HG03354 (cell line): ENCODE measurements at regions not wholly inside any gene's neighbourhood (a gene's known extent, or its start where the extent isn't known, plus 50 kb on each side); places are given as distances from the start of the nearest gene placed in this dataset.

Experiments
- ATAC-seq: cut with Tn5 transposase; IDR thresholded peaks from one replicate; pipeline ENCODE4 v1.9.1; 2021; ENCODE audit warnings: mild to moderate bottlenecking; ENCODE audit not compliant: unreplicated experiment, poor library complexity, severe bottlenecking

GRCh38 chr15:95325763-95326404 is 1004.6 kb upstream of the NR2F2 start:
- ATAC-seq = no peak

- ATAC-seq = no peak
These were observed 1003.9 kb upstream of the NR2F2 start for GRCh38 chr15:95326431-95327182.

DNA sequence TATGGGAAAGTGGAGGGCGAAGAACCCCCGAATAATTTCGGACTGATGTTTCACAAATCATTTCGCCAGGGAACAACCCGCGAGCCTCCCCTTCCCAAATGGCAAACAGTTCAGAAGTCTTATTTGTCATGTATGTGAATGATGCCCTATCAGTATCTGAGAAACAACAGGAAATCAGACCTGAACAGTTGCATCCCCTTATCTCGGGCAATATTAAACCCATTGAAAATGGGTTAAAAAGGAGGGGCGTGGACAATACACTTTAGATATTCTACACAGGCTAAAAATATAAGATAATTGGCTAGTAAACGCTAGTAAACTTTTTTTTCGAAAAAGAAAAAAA is 1003.3 kb upstream of the NR2F2 start:
- ATAC-seq = no peak

DNA sequence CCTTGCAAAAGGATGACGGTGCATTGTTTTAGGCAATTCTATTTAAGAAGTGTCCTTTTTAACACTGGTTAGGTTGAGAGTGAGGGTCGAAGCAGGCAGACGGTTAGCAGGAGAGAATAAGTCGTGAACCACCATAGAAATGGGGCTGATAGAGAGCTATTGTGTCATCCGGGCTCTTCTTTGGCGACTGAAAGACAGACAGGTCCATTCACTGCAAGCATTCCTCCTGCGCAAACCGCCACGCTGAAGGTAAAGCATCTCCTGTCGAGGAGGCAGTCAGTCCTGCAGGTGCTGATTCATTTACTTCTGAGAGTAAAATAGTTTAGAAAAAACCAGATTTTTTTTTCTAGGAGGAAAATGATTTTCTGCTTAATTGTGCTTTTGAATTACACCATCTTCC is 1002.8 kb upstream of the NR2F2 start:
- ATAC-seq = no peak

DNA sequence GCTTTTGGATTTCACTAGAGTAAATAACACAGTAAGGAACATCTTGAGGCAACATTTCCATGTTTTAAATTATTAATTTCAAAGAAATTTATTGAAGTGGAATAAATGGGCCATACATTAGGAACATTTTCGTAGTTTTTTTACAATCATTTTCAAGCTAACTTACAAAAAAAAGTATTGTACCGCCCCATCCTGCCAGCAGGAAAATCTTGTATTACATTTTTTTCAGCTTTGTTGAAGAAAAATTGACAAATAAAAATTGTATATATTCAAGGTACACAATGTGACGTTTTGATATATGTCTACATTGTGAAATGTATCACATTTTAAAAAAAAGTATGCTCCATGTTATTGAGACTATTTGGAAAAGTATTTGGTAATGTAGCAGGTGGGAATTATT is 1001.9 kb upstream of the NR2F2 start:
- no peak for ATAC-seq

DNA sequence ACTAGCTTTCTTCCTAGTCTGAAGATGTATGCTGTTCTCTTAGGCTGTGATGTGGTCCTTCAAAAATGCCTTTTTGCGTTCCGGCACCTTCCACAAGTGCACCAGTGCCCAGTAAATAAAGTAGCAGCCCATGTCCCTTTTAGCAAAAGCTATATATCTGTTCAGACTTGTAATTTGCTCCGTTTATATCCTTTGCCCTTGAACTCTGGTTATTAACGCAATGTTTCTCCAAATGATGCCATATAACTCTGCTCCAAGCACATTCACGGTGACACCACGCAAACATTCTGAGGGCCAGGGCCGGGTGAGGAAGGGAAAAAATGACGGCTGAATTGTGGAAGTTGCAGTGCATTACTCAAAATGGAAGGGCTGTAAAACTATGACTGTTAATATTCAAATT is 1001.1 kb upstream of the NR2F2 start:
- ATAC-seq = no peak

DNA sequence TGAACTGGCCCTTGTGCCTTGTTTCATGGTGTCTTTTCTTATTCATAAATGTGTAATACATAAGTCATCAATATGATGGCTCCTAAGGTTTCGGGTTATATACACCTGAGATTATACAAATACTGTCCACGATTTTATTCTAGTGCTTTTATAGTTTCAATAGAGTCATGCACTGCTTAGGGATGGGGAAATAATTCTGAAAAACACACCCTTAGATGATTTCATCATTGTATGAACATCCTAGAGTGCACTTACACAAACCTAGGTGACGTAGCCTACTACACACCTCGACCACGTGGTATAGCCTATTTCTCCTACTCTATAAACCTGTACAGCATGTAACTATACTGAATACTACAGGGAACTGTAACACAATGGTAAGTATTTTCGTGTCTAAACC is 988.8 kb upstream of the NR2F2 start:
- no peak for ATAC-seq

GRCh38 chr15:95345867-95346266 is 984.6 kb upstream of the NR2F2 start:
- no peak for ATAC-seq

DNA sequence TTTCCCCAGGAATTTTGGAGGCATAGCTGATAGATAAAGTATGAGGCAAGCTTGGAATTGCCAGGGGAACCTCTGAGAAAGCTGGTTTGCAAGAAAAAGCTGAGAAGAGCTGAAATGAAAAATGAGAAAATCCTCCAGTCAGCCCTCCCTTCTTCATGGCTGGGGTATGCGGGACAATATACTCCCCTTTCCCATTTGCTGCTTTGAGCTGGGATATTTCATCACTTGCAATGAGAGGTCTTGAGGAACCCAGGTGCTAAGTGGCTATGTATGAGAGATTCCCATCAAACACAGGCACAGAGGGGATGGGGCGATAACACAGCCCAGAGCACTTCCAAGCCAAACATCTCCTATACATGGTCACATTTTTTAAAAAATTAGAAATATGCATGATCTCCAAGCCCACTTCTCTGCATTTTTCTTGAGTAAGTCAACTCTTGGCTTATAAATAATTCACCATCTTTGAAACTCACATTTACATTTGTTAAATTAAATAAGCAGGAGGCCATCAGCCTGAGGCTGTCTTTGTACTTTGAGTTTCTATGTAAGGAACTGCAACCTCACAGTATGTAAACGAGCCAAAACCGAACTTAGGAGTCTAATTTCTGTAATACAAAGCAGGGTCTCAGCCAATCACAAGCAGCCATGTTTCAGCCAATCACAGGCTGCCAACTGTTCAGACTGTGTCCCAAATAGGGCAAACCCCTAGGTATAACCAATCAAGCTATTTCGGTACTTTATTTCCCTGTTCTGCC is 983.6 kb upstream of the NR2F2 start:
- no peak for ATAC-seq

DNA sequence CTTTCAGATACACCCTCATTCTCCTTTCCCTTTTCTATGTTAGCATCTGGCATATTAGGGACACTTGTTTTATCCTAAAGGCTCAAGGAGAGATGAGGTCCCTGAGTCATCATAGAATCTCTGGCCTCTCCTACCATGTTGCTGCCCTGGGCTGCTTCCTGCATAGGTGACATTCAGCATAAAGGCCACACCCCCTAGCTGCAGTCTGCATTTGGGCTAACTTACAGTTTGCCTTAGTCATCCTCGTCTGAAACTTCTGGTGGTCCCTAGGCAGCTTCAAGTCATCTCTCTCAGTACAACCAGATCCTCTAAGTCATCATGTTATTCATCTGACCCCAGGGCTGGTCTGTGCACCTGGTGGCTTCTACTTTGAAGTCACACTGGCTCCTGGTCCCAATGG is 982.7 kb upstream of the NR2F2 start:
- no peak for ATAC-seq

DNA sequence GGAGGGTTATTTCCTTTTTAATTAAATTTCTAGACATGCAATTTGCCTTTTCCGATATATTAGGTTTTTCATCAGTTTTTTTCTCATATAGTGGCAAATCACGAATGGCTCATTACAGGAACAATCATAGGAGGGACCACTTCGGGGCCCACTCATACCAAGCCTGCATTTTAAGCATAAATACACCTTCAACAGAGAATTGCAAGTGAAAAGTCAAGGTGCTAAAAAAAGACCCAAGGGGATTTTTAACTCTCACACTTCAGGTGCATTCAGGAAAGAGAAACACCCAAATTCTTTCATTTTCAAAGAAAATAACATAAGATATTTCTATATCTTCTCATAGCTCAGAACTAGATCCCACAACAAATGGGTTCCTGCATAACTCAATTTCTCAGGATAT is 979.6 kb upstream of the NR2F2 start:
- ATAC-seq = no peak

DNA sequence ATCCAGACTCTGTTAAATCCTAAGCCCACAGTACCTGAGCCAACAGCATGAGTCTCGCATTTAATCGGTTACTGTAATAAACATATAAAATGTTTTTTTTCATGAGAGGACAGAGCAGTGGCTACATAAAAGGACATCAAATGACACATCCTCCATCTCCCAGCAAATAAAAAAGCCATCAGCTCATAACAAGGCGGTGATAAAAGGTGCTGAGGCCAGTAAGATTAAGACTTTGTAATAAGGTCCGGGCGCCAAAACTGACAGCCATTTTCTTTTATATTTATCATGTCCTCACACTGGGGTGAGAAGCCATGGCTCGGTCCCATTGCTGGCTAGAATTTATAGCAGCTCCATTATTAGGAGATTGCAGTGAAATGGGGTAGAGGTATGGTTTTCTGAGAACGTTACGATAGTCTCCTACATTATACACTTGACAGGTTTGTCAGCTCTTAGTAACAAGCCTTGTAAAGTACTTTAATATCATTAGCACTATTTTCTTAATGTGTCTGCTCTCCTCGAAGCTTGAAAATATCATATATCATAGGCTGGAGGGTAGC is 977.8 kb upstream of the NR2F2 start:
- ATAC-seq = no peak

DNA sequence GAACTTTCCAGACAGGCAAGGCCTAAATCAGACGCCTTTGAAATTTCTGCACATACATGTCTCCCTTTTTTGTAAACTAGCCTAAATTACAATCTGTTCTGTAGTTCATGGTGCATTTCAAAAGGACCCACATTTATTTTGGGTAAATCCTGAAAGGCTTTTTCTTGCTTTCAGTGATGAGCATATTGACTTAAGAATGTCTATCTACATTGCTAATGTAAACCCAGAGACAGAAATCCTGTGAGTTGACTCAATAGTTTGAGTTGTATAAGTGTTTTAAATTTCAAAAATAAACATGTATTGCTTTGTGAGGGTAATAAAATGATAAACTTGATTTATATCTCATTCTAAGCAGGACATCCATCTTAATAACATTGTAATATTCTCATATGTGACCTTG is 977.0 kb upstream of the NR2F2 start:
- no peak for ATAC-seq

- ATAC-seq = no peak
These were observed 970.5 kb upstream of the NR2F2 start for GRCh38 chr15:95359966-95360365.

DNA sequence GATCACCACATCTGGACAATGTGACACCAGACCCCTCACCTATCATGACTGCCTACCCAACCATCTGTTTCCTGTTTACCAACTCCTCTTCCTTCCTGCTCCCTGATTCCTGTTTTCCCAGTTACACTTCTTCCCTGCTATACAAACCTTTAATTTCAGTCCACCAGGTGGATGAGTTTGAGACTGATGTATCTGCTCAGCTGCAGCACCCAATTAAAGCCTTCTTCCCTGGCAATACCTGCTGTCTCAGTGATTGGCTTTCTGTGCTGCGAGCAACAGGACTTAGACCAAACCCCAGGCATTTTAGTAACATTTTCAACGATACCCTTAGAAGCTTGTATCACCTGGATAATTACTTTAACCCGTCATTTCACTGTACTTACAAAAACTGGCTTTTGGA is 968.2 kb upstream of the NR2F2 start:
- no peak for ATAC-seq

DNA sequence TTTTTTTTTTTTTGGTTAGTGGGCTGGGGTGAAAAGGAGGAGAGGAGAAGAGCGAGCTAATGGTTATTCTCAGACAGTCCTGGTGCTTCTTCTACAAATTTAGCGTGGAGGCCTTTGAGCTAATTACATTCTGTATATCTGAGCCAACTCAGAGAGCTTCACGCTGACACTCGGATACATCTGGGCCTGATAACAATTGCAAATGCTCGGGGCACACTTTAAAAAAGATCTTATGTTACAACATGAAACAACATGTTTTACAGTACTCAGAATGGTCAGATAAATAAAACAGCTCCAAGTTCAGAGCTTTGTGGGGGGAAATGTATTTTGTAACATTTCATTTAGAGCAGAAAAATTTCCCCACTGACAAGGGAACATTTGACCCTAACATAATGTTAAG is 966.9 kb upstream of the NR2F2 start:
- no peak for ATAC-seq

GRCh38 chr15:95365511-95366107 is 964.9 kb upstream of the NR2F2 start:
- no peak for ATAC-seq

DNA sequence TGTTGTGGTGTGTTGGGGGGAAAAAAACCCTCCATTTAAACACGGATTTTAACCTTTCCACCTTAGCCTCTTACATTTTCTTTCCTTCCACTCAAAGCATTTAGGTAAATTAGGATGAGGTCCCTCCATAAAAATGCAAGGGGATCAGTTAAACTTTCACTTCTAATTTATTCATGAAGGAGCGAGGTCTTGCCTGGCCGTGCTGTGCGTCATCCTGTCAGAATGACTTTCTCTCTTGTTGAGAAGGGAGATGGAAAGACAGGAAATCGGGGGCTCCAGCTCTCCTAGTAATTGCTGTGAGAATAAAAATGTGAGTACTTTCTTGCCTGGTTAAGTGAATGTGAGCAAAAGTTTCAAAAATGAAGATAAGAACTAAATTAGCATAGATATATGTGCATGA is 962.3 kb upstream of the NR2F2 start:
- ATAC-seq = no peak

- no peak for ATAC-seq
These were observed 961.5 kb upstream of the NR2F2 start for GRCh38 chr15:95368755-95369601.

DNA sequence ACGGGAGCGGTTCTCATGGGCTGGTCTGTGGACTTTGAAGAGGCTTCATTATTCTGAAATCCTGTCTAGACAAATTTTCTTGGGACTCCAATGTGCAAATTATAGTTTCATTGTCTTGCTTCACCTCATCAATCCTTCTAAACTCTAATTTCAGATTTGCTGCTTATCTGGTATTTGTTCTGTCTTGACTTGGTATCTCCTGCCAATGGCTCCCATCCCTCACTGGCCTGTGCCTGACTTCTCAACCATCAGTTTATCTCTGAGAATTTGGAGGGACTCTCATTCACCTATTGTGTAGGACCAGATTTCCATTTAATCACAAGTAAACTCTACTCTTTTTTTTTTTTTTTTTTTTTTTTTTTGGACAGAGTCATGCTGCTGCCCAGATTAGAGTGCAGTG is 960.2 kb upstream of the NR2F2 start:
- no peak for ATAC-seq
